ENCODE measurements at regions not wholly inside any gene's neighbourhood (a gene's known extent, or its start where the extent isn't known, plus 50 kb on each side); places are given as distances from the start of the nearest gene placed in this dataset.

DNA sequence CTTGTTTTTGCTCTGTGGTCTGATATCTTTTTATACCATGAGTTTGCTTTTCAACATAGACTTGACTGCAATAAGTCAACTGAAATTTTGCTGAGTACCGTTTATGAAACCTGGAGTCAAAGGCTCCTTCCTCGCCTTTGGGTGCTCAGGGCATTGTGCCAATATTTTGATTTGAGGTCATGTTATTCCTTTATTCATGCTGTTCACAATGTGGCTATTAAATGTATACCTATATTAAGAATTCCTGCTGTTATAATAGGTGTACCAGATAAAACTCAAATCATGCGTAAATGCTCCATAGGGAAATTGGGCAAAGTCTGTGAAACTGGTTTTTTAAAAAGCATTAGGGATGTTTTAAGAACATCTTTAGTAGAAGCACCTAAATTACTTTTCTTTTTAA lies 334.0 kb upstream of the NUDT12 start:
- no peak for TF ChIP-seq CEBPB (IDR thresholded peaks at IDR 0.05; ENCODE audit: low read depth)
- TF ChIP-seq SRF (IDR thresholded peaks at IDR 0.05; ENCODE audit: low read depth) = no peak
- TF ChIP-seq, protein P1, sequence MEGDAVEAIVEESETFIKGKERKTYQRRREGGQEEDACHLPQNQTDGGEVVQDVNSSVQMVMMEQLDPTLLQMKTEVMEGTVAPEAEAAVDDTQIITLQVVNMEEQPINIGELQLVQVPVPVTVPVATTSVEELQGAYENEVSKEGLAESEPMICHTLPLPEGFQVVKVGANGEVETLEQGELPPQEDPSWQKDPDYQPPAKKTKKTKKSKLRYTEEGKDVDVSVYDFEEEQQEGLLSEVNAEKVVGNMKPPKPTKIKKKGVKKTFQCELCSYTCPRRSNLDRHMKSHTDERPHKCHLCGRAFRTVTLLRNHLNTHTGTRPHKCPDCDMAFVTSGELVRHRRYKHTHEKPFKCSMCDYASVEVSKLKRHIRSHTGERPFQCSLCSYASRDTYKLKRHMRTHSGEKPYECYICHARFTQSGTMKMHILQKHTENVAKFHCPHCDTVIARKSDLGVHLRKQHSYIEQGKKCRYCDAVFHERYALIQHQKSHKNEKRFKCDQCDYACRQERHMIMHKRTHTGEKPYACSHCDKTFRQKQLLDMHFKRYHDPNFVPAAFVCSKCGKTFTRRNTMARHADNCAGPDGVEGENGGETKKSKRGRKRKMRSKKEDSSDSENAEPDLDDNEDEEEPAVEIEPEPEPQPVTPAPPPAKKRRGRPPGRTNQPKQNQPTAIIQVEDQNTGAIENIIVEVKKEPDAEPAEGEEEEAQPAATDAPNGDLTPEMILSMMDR (IDR thresholded peaks at IDR 0.05 in 2 of 3, conservative IDR thresholded peaks at IDR 0.05 in 1 of 3; ENCODE audit: borderline replicate concordance in 1 of 3, insufficient read depth in 1 of 3, low read depth in 2 of 3, low read length in 2 of 3) = no peak
- no peak for TF ChIP-seq EZH2phosphoT487 (IDR thresholded peaks at IDR 0.05; ENCODE audit: borderline replicate concordance)
- TF ChIP-seq POLR2A (IDR thresholded peaks at IDR 0.05; ENCODE audit: borderline replicate concordance, extremely low read depth, insufficient read depth, insufficient read length) = no peak
- TF ChIP-seq ZNF274 (IDR thresholded peaks at IDR 0.05; ENCODE audit: low read depth, low read length) = no peak
- TF ChIP-seq, protein P2, sequence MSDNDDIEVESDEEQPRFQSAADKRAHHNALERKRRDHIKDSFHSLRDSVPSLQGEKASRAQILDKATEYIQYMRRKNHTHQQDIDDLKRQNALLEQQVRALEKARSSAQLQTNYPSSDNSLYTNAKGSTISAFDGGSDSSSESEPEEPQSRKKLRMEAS (IDR thresholded peaks at IDR 0.05) = no peak
- no peak for TF ChIP-seq EZH2 (IDR thresholded peaks at IDR 0.05)
- TF ChIP-seq RAD21 (IDR thresholded peaks at IDR 0.05; ENCODE audit: low read depth) = no peak
- no peak for TF ChIP-seq SIN3A (IDR thresholded peaks at IDR 0.05; ENCODE audit: low read depth)
- TF ChIP-seq, protein P3, sequence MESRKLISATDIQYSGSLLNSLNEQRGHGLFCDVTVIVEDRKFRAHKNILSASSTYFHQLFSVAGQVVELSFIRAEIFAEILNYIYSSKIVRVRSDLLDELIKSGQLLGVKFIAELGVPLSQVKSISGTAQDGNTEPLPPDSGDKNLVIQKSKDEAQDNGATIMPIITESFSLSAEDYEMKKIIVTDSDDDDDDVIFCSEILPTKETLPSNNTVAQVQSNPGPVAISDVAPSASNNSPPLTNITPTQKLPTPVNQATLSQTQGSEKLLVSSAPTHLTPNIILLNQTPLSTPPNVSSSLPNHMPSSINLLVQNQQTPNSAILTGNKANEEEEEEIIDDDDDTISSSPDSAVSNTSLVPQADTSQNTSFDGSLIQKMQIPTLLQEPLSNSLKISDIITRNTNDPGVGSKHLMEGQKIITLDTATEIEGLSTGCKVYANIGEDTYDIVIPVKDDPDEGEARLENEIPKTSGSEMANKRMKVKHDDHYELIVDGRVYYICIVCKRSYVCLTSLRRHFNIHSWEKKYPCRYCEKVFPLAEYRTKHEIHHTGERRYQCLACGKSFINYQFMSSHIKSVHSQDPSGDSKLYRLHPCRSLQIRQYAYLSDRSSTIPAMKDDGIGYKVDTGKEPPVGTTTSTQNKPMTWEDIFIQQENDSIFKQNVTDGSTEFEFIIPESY (IDR thresholded peaks at IDR 0.05; ENCODE audit: extremely low read depth, insufficient replicate concordance, low read length) = no peak

Data from HCT116 (cell line).